HG02763 (cell line): ENCODE measurements at regions not wholly inside any gene's neighbourhood (a gene's known extent, or its start where the extent isn't known, plus 50 kb on each side); places are given as distances from the start of the nearest gene placed in this dataset.
"Not testable (repeated sequence)": the region's sequence is repeated elsewhere in the genome, so short reads cannot be mapped to it uniquely, and the experiment has no call there.

Source experiments
- ATAC-seq: cut with Tn5 transposase; IDR thresholded peaks from one replicate; pipeline ENCODE4 v1.9.1; 2021; ENCODE audit warnings: mild to moderate bottlenecking, moderate library complexity; ENCODE audit not compliant: unreplicated experiment

DNA sequence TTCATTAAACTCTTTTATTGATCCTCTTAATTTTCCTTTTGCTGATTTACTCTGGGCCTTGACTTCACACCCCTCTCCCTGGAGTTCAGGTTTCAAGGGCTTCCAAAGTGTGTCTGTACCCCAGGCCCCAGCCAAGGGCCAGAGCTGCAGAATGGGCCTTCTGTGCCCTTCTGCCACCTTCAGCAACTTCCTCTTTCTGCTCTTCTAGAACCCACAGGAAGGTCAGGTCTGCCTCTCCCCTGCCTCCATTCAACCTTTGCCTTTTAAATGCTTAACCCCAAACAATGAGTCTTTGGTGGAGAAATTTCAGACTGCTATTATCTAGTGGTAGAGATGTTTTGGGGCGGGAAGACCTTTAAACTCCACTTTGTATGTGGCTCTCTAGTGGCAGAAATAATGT lies 63.1 kb downstream of the TSN start:
- no peak for ATAC-seq

DNA sequence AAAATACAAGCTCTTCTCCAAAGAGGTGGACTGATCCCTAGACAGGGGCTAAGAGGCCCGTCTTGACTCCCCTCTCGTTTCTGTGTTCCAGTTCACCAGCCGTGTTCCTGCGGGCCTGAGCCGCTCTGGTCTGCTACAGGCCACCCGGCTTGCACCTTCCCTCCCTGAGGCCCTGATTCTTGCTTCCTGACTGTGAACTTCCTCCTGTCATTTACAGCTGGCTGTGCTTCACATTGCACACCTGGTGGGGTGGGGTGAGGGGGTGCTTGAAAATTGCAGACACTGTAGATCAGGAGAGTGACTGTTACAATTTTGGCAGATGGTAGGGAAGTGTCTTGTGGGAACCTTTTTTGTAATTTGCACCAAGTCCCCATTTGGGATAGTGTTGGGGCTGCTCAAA lies 64.4 kb downstream of the TSN start:
- no peak for ATAC-seq

DNA sequence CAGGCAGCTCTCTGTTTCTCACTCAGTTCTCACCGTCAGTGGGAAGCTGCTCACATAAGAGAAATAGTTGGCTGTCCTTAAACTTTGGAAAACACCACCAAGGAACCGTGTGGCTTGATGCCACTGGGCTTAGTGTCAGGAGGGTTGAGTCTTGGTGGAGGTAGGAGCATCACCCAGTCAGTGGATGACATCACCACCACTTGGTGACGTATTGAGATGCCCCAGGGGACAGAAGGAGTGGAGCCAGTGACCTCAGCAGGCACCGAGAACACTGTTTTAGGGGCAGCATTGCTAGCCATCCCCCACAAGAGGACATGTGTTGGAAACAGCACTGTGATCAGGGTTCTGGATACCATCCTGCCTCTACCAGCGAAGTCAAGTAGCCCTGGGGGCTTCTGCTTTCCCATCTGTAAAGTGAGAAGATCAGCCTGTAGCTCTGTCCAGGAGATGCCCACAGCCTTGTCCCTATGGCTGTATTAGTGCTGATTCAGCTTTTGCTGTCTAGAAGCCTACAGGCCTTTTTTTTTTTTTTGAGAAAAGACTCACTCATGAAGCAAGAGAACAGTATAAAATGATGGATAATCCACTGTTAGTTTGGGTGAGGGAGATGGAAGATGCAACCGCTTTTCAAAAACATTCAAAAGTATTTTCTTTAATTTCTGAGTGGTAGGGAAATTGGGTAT lies 66.2 kb downstream of the TSN start:
- no peak for ATAC-seq

DNA sequence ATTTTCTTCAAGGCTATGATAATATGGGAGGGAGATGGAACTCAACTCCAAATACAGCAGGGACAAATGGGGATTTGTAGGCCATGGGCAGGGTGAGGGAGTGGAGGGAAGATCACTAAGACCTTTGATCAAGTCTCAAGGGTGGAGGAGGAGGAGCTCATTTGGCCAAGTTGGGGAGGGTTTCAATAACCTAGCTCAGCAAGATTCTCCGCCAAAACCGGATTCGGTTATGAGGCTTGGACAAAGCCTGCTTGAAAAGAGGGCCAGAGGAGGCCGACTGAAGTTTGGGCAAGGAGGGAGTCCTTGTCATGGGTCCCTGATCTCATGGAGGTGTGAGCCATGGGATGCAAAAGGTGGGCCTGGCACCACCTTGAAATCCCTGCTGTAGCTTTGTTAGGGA lies 68.8 kb downstream of the TSN start:
- no peak for ATAC-seq

DNA sequence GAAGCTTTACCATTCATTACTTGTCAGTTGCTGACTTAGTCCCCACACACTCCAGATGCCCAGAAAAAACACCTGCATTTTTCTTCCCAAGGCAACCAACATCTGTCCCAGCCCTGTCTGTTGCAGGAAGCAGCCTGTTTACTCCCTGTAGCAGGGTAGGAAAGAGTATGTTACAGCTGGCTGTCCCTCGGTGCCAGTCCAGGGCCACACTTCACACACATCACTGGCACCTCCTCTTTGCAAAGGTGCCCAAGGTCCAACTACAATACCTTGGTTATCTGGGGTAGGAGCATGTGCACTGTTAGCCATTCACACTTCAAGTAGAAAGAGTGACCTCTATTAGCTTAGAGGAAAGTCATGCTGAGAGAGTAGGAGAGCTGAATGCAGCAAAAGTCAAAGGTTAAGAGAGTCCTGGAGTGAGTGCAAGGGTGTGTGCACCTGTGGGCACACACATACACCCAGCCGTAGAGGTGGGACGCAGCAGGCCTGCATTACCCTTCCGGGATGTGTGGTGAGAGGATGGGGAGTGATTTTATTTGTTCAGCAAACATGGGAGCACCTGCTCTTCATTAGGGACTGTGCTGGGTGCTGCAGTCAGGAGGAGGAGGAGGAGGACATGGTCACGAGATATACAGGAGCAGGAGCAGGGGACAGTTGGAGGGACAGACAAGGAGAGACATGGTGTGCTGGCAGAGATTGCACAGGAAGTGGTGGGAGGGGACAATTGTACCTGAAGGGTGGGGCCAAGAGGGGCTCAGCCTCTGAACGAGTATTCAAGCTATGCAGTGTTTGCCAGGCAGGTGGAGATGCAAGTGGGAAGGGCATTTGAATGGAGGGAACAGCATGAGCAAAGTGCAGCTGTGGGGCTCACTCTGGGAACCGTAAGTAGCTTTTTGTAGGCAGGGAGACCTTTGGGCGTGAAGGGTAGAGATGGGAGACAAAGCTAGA lies 69.8 kb downstream of the TSN start:
- no peak for ATAC-seq

DNA sequence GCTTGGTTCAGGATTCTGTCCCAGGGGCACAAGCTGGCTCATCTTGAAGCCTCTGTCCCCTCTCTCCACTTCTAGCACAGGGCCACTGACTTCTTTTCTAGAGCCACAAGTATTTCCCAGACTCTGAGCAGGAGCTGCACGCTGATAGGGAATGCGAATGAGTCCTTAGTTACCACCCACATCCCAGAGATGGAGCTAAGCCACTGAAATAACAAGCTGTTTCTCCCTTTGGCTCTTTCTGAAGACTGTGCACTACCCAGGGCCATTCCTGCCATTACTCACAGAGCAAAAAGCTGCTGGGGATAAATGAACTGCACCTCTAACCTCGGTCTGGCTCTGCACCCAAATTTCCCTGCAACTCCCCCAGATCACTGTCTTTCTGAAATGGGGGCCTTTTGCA lies 70.6 kb downstream of the TSN start:
- ATAC-seq = no peak

DNA sequence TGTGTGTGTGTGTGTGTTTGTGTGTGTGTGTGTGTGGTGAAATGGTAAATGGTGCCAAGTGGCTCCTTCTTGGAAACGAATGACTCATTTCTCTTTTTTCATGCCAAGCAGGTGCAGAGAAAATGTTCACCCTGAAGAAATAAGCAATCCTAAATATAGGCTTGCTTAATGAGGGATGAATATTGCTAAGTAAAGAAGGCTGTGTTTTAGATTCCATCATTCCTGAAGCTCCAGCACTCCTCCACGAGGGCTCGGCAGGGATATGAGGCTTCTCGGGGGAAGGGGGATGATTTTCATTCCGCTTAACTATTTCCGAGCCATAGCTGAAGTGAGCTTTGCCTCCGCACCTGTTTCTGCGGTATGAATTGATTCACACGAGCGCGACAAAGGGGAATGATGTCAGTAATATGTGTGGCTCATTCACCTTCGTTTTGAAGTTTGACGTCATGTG lies 72.9 kb downstream of the TSN start:
- no peak for ATAC-seq

DNA sequence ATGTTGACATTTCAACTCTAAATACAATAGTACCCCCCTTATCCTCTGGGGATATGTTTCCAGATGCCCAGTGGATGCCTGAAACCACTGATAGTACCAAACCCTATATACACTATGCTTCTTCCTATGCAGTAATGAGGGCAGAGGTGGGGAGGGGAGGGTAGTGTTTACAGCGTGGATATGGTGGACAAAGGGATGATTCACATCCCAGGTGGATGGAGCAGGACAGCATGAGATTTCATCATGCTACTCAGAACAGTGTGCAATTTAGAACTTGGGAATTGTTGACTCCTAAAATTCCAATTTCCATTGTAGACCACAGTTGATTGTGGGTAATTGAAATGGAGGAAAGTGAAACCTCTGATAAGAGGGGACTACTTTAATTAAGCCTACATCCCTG lies 75.4 kb downstream of the TSN start:
- no peak for ATAC-seq

DNA sequence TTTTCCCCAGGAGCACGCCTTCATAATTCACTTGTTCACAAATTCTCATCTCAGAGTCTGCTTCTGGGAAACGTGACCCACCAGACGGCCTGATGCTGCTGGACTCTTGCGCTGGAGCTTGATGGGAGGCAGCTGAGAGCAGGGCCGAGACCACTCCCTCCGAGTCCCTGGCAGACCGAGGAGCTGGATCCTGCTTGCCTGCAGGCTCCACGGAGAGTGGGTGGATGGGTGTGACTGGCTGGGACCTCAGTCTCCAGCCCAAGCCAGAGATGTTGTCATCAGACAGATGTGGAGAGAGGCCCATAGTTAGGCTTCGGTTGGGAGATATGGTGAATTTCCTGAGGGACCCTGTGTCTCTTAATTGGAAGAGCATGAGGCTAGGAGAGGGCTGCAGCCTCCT lies 76.4 kb downstream of the TSN start:
- ATAC-seq = no peak

DNA sequence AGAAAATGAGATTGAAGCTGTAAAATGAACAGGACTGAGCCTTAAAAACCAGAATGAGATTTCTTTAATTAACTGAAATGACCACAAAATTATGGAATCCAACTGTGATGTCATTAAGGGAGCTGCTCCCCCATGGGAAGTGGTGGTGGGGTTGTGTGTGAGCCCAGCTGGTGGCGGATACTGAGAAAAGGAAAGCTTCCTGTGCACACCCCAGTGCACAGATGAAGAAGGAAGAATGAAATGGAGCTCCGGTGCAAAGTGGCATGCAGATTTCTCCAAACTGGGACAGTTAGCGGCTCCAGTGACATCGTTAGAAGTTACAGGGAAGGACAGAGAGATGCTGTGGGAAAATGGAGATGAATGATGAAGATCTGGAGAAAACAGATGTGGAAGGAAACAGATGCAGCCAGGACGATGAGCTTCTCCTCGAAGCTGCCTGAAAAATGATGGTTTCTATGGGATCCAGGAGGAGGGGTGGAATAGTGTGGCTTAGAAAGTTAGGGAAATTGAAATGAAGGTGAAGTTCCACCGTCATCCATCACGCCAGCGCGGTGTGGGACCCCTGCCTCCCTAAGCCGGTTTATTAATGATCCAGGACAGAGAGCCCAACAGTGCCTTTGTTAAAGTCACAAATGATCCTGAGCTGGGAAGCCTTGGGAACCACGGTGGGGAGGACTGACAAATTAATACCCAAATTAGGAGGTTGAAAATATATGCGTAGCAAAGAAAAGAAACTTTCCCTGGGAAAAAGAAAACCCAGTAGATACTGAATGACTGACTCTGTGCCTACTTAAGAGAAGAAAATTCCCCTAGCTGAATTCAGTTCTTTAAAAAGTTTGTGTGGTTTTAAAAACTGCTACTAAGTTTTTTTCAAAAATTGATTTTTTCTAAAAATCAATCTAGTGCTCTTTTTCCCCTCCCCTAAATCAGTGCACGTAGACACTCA lies 77.2 kb downstream of the TSN start:
- no peak for ATAC-seq

DNA sequence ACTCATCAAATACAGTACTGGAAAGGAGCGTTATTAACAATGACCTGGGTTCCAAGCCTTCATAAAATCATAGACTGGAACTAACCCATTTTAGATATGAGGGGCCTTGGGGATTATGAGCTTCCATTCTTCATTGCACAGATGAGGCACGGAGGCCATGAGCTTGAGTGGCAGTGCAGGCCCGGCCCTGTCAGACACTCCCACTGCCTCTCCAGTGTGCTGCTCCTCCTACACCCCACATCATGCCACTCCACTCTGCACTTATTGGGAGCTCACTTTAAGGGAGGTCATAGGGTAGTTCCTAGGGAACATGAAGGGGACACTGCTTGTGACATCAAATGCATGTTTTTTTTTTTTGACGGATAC lies 77.9 kb downstream of the TSN start:
- no peak for ATAC-seq

DNA sequence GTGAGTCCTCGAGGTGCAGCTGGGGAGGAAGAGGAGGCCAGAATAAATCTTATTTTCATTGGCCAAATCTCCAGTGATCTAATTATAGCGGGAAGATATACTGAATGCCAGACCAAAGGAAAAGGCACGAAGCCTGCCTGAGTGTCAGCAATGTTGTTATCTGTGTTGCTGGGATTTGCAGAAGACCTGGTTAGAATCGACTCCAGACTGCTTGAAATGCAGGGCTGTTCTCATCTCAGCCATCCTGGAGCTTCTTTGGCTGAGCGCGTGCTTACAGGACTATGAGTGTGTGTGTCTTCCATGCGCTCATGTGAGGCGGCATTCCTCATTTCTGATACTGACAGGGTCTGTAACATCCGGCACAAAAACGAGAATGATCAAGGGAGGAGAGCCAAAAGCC lies 81.2 kb downstream of the TSN start:
- no peak for ATAC-seq

DNA sequence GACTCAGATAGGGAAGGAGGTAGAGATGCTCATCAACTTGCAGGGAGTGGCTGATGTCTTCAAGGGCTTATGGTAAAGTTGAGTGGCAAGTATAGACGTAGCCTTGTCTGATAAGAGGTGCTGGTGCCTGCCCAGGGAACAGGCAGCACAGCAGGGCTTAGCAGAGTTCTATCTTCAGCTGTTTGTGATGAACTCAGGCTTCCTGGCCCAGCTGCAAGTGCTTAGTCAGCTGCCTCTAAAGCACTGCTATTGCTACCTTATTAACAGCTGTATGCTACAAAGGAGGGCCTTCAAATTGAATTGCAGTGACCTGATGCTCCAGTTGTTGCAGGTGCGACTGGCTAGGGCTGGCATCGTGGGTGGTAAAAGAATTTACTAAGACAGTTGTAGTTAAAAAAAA lies 82.1 kb downstream of the TSN start:
- no peak for ATAC-seq

DNA sequence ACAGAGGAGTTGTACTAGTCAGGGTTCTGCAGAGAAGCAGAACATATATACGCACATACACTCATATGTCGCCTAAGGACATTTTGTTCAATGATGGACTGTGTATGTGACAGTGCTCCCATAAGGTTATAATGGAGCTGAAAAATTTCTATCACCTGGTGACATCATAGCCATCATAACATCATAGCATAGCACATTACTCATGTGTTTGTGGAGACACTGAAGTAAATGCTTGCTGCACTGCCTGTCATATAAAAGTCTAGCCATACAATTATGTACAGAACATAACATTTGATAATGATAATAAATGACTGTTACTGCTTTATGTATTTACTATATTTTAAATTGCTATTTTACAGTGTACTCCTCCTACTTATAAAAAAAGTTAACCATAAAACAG lies 83.1 kb downstream of the TSN start:
- no peak for ATAC-seq

DNA sequence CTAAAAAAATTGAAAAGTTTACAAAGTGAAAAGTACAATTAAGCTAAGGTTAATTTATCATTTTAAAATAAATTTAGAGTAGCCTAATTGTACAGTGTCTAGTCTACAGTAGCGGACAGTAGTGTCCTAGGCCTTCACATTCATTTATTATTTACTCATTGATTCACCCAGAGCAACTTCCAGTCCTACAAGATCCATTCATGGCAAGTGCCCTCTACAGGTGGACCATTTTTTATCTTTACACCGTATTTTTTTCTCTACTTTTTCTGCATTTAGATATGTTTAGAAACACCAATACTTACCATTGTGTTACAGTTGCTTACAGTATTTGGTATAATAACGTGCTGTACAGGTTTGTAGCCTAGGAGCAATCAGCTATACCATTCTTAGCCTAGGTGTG lies 84.1 kb downstream of the TSN start:
- no peak for ATAC-seq

DNA sequence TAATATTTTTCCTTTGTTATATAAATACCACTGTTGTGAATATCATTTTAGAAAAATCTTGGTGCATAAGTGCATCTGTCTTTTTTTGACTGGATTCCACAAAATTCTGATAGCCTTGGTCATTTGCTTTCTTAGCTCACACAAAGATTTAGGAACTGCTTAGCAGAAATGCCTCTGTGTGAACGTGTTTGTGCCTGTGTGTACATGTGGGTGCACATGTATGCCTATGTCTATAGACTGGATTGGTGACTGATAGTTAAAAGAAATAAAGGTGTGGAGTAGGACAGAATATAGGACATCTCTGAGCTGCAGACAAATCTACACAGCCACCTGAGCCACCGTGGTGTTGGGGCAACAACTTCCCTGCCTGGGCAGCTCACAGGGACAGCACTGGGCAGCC lies 93.8 kb downstream of the TSN start:
- no peak for ATAC-seq

DNA sequence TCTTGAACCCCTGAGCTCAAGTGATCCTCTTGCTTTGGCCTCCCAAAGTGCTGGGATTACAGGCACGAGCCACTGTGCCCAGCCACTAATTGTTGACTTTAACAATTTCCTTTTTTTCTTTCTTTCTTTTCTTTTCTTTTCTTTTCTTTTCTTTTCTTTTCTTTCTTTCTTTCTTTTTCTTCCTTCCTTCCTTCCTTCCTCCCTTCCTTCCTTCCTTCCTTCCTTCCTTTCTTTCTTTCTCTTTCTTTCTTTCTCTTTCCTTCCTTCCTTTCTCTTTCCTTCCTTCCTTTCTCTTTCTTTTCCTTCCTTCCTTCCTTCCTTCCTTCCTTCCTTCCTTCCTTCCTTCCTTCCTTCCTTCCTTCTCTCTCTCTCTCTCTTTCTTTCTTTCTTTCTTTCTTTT lies 97.7 kb downstream of the TSN start:
- ATAC-seq = not testable (repeated sequence)

DNA sequence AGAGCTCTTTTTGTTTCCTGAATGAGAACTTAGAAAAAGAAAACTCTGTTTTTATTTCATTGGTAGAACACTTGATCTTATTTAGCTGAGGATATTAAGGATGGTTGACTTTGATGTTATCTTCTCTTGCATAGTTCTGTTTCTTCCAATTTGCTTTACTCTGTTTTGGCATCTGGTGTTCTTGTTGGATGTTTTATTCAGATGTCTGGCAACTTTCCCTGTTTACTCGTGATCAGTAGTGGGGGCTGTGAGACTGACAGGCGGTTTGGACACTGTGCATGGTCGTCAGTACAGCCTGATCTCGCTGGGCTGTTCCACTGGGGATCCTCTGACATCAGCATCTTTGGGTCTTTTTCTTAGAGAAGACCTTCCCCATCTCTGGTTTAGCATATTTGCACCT lies 100.1 kb downstream of the TSN start:
- ATAC-seq = no peak

DNA sequence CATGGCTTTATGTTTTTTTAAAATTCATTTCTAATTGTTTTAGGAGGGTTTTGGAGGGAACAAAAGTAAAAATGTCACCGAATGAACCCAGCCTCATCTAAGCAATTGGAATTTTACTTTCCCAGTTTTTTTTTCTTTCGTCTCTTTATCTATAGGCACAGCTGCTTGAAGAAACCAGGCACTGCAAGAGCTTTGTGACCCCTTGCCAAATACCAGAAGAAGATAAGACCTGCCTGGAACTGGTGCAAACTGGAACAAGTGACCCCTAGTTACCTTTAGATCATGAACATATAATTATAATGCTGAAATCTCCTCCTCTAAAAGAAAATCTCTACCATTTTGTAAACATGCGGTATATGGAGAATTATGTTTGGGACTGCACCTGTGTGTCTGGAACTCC lies 100.9 kb downstream of the TSN start:
- no peak for ATAC-seq

DNA sequence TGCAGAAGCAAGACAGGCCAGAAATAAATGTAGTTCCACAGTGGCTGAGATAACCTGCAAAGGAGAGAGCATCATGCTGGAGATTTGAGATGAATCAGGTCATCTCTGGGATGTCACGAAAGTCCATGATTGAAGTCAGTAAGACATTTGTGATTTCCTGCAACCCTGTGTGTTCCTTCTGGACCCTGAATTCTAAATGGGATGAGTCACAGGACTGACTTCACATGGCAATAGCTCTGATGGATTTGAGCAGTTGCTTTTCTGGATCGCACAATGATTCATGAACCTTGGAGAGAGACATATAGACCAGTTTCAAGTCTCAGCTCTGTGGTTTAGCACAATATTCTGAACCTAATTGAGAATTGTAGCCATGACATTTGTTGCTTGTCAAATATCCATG lies 102.9 kb downstream of the TSN start:
- ATAC-seq = no peak

DNA sequence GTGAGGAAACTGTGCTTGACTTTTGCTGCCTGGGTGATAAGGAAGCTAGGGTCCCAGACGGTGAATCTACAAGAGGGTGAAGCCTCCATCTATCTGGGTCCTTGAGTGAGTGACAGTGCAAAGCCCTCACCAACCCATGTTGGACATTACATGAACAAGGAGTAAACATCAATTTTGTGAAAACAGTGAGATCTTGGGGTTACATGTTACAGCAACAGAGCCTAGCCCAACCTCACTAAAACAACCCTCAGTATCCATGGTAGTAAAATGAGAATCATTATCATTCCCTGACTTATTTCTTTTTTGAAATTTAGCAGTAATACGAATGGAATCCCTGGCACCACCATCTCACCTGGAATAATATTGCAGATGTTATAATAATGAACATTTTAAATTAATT lies 103.4 kb downstream of the TSN start:
- no peak for ATAC-seq
